B cell (primary cell): ENCODE measurements at regions not wholly inside any gene's neighbourhood (a gene's known extent, or its start where the extent isn't known, plus 50 kb on each side); places are given as distances from the start of the nearest gene placed in this dataset.

Source experiments
- CTCF ChIP-seq: fragments of 200-600 bp; IDR thresholded peaks from one replicate; pipeline ENCODE4 v1.8.0; 2022; ENCODE audit warnings: antibody characterized with exemption, mild to moderate bottlenecking
- EZH2 ChIP-seq: IDR thresholded peaks from 2 replicates; pipeline ENCODE4 v1.6.1; 2012; ENCODE audit warnings: borderline replicate concordance, low read depth, mild to moderate bottlenecking, moderate library complexity, low read length; ENCODE audit not compliant: insufficient read depth, poor library complexity, severe bottlenecking

GRCh38 chr2:8525582-8526402 is 156.1 kb upstream of the ID2 start:
- TF ChIP-seq CTCF (no peak), EZH2 (no peak)
